HG03064 (cell line): ENCODE measurements at regions not wholly inside any gene's neighbourhood (a gene's known extent, or its start where the extent isn't known, plus 50 kb on each side); places are given as distances from the start of the nearest gene placed in this dataset.
"Not testable (repeated sequence)": the region's sequence is repeated elsewhere in the genome, so short reads cannot be mapped to it uniquely, and the experiment has no call there.

Experiments used
- ATAC-seq: cut with Tn5 transposase; IDR thresholded peaks from one replicate; pipeline ENCODE4 v1.9.1; 2021; ENCODE audit warnings: low read depth; ENCODE audit not compliant: unreplicated experiment

GRCh38 chr19:28554321-28555091 lies 658.4 kb downstream of the UQCRFS1 start:
- no peak for ATAC-seq

- ATAC-seq = no peak
These were observed 659.2 kb downstream of the UQCRFS1 start for GRCh38 chr19:28553764-28554163.

GRCh38 chr19:28553005-28553404 lies 659.9 kb downstream of the UQCRFS1 start:
- ATAC-seq = no peak

GRCh38 chr19:28549680-28550277 lies 663.2 kb downstream of the UQCRFS1 start:
- no peak for ATAC-seq

GRCh38 chr19:28546148-28546685 lies 666.7 kb downstream of the UQCRFS1 start:
- no peak for ATAC-seq

GRCh38 chr19:28545397-28545796 lies 667.6 kb downstream of the UQCRFS1 start:
- not testable (repeated sequence) for ATAC-seq

- ATAC-seq = no peak
These were observed 668.3 kb downstream of the UQCRFS1 start for GRCh38 chr19:28544451-28545261.

GRCh38 chr19:28543244-28543776 lies 669.6 kb downstream of the UQCRFS1 start:
- no peak for ATAC-seq

GRCh38 chr19:28542394-28543243 lies 670.3 kb downstream of the UQCRFS1 start:
- ATAC-seq = no peak

GRCh38 chr19:28541602-28542393 lies 671.2 kb downstream of the UQCRFS1 start:
- no peak for ATAC-seq

- ATAC-seq = no peak
These were observed 671.9 kb downstream of the UQCRFS1 start for GRCh38 chr19:28541029-28541428.

- ATAC-seq = not testable (repeated sequence)
These were observed 672.6 kb downstream of the UQCRFS1 start for GRCh38 chr19:28540385-28540784.

GRCh38 chr19:28539759-28540158 lies 673.2 kb downstream of the UQCRFS1 start:
- ATAC-seq = no peak

GRCh38 chr19:28538579-28538978 lies 674.4 kb downstream of the UQCRFS1 start:
- not testable (repeated sequence) for ATAC-seq

- no peak for ATAC-seq
These were observed 675.1 kb downstream of the UQCRFS1 start for GRCh38 chr19:28537896-28538295.

- no peak for ATAC-seq
These were observed 675.9 kb downstream of the UQCRFS1 start for GRCh38 chr19:28537079-28537478.

- ATAC-seq = no peak
These were observed 677.6 kb downstream of the UQCRFS1 start for GRCh38 chr19:28535352-28535775.

- ATAC-seq = no peak
These were observed 678.1 kb downstream of the UQCRFS1 start for GRCh38 chr19:28534766-28535351.
